Esophagus (tissue), 2 donors: ENCODE measurements at regions not wholly inside any gene's neighbourhood (a gene's known extent, or its start where the extent isn't known, plus 50 kb on each side); places are given as distances from the start of the nearest gene placed in this dataset.

Experiments
- H3K27ac ChIP-seq, 2 donors: one replicate each; pipeline ENCODE4 v1.5.1; 2013; ENCODE audit warnings: low read depth in 2 of 2, mild to moderate bottlenecking in 2 of 2, inconsistent platforms in 1 of 2, low read length in 1 of 2, moderate library complexity in 1 of 2
- H3K27me3 ChIP-seq, 2 donors: one replicate each; pipeline ENCODE4 v1.6.1; 2013; ENCODE audit warnings: low read length in 2 of 2, control low read depth in 1 of 2, mild to moderate bottlenecking in 1 of 2; ENCODE audit not compliant: insufficient read depth in 2 of 2, control insufficient read depth in 1 of 2
- H3K36me3 ChIP-seq, 2 donors: one replicate each; pipeline ENCODE4 v1.6.1; 2013; ENCODE audit warnings: low read length in 1 of 2; ENCODE audit not compliant: control insufficient read depth in 2 of 2, insufficient read depth in 2 of 2
- H3K4me1 ChIP-seq, 2 donors: one replicate each; pipeline ENCODE4 v1.6.1; 2013; ENCODE audit warnings: low read length in 1 of 2; ENCODE audit not compliant: control insufficient read depth in 2 of 2, insufficient read depth in 2 of 2
- H3K4me3 ChIP-seq, 2 donors: one replicate each; pipeline ENCODE4 v1.5.1; 2013; ENCODE audit warnings: low read length in 2 of 2, mild to moderate bottlenecking in 2 of 2, low read depth in 1 of 2, moderate library complexity in 1 of 2
- H3K9me3 ChIP-seq, 2 donors: one replicate each; pipeline ENCODE4 v1.6.1; 2013; ENCODE audit warnings: mild to moderate bottlenecking in 2 of 2, low read depth in 1 of 2, low read length in 1 of 2, moderate library complexity in 1 of 2; ENCODE audit not compliant: control insufficient read depth in 2 of 2, insufficient read depth in 1 of 2
- WGBS, 2 donors: extraction: QIAGEN DNeasy Blood & Tissue Kit; methylation state at CpG; one replicate each; pipeline ENCODE4 v1.1.7; 2013; 5-methylcytosine and 5-hydroxymethylcytosine counted together
- donor health status: healthy with polysubstance abuse.
- donor health status: Bipolar disorder and iron deficiency.

- Histone ChIP-seq H3K9me3 (no peaks in the 10 kb centered on the region), H3K27ac (no peak overlapping the region), H3K4me3 (no peak overlapping the region), H3K4me1 (no peaks in the 10 kb centered on the region), H3K36me3 (no peaks in the 10 kb centered on the region), H3K27me3 (no peaks in the 10 kb centered on the region)
- WGBS, 2 donors, result 90 to 95% methylated on average over 2 of the region's 2 CpGs
Measured at GRCh38 chr18:22643731-22644130, 226.0 kb upstream of the CTAGE1 start.

GRCh38 chr18:22650247-22650646 is 232.5 kb upstream of the CTAGE1 start:
- no peaks in the 10 kb centered on the region for H3K4me1 ChIP-seq
- H3K36me3 ChIP-seq, result no peaks in the 10 kb centered on the region
- no peaks in the 10 kb centered on the region for H3K27me3 ChIP-seq
- H3K9me3 ChIP-seq, result no peaks in the 10 kb centered on the region
- H3K4me3 ChIP-seq, result no peak overlapping the region
- H3K27ac ChIP-seq, result no peak overlapping the region

- 54 to 72% methylated on average over 1 of the region's 1 CpG for WGBS, 2 donors
- Histone ChIP-seq H3K36me3 (no peaks in the 10 kb centered on the region), H3K4me3 (no peak overlapping the region), H3K4me1 (no peaks in the 10 kb centered on the region), H3K27me3 (no peaks in the 10 kb centered on the region), H3K27ac (no peak overlapping the region), H3K9me3 (no peaks in the 10 kb centered on the region)
Measured at GRCh38 chr18:22657619-22658018, 239.9 kb upstream of the CTAGE1 start.

GRCh38 chr18:22658318-22658717 is 240.6 kb upstream of the CTAGE1 start:
- Histone ChIP-seq H3K4me1 (no peaks in the 10 kb centered on the region), H3K27me3 (no peaks in the 10 kb centered on the region), H3K9me3 (no peaks in the 10 kb centered on the region), H3K4me3 (no peak overlapping the region), H3K36me3 (no peaks in the 10 kb centered on the region), H3K27ac (no peak overlapping the region)
- WGBS, 2 donors, result 77 to 81% methylated on average over 2 of the region's 2 CpGs

- Histone ChIP-seq H3K27ac (no peak overlapping the region), H3K9me3 (no peaks in the 10 kb centered on the region), H3K4me1 (no peaks in the 10 kb centered on the region), H3K36me3 (no peaks in the 10 kb centered on the region), H3K27me3 (no peaks in the 10 kb centered on the region), H3K4me3 (no peak overlapping the region)
- 93 to 98% methylated on average over 1 of the region's 1 CpG for WGBS, 2 donors
Measured at GRCh38 chr18:22663378-22663777, 245.7 kb upstream of the CTAGE1 start.

GRCh38 chr18:22666411-22666940 is 248.8 kb upstream of the CTAGE1 start:
- 74 to 83% methylated on average over 4 of the region's 4 CpGs for WGBS, 2 donors
- Histone ChIP-seq H3K27me3 (no peaks in the 10 kb centered on the region), H3K4me3 (no peak overlapping the region), H3K36me3 (no peaks in the 10 kb centered on the region), H3K9me3 (no peaks in the 10 kb centered on the region), H3K27ac (no peak overlapping the region), H3K4me1 (no peaks in the 10 kb centered on the region)

GRCh38 chr18:22667156-22667555 is 249.4 kb upstream of the CTAGE1 start:
- H3K4me3 ChIP-seq, result no peak overlapping the region
- no peaks in the 10 kb centered on the region for H3K9me3 ChIP-seq
- no peaks in the 10 kb centered on the region for H3K27me3 ChIP-seq
- H3K36me3 ChIP-seq, result no peaks in the 10 kb centered on the region
- no peak overlapping the region for H3K27ac ChIP-seq
- H3K4me1 ChIP-seq, result no peaks in the 10 kb centered on the region
- WGBS, 2 donors, result 81 to 88% methylated on average over 4 of the region's 4 CpGs

- WGBS, 2 donors, result 73 to 79% methylated on average over 8 of the region's 8 CpGs
- Histone ChIP-seq H3K36me3 (no peaks in the 10 kb centered on the region), H3K9me3 (no peaks in the 10 kb centered on the region), H3K4me3 (no peak overlapping the region), H3K4me1 (no peaks in the 10 kb centered on the region), H3K27me3 (no peaks in the 10 kb centered on the region), H3K27ac (no peak overlapping the region)
Measured at GRCh38 chr18:22667616-22668422, 250.1 kb upstream of the CTAGE1 start.

GRCh38 chr18:22668496-22668895 is 250.8 kb upstream of the CTAGE1 start:
- no peaks in the 10 kb centered on the region for H3K9me3 ChIP-seq
- no peaks in the 10 kb centered on the region for H3K36me3 ChIP-seq
- no peak overlapping the region for H3K4me3 ChIP-seq
- no peak overlapping the region for H3K27ac ChIP-seq
- no peaks in the 10 kb centered on the region for H3K27me3 ChIP-seq
- WGBS, 2 donors, result 92 to 95% methylated on average over 2 of the region's 2 CpGs
- no peaks in the 10 kb centered on the region for H3K4me1 ChIP-seq

- Histone ChIP-seq H3K9me3 (no peaks in the 10 kb centered on the region), H3K27me3 (peaks cover 0 to 3% of the 10 kb centered on the region in 2 donors), H3K36me3 (no peaks in the 10 kb centered on the region), H3K27ac (no peak overlapping the region), H3K4me3 (no peak overlapping the region), H3K4me1 (no peaks in the 10 kb centered on the region)
- WGBS, 2 donors, result 74 to 75% methylated on average over 1 of the region's 1 CpG
Measured at GRCh38 chr18:22670914-22671313, 253.2 kb upstream of the CTAGE1 start.
